Astrocyte of the cerebellum (primary cell): ENCODE measurements at regions not wholly inside any gene's neighbourhood (a gene's known extent, or its start where the extent isn't known, plus 50 kb on each side); places are given as distances from the start of the nearest gene placed in this dataset.
"Not testable (repeated sequence)": the region's sequence is repeated elsewhere in the genome, so short reads cannot be mapped to it uniquely, and the experiment has no call there.

ENCODE experiments used
- DNase-seq: peaks from one replicate; pipeline ENCODE4 v3.0.0-alpha.2; 2011; ENCODE audit warnings: low read depth
- H3K4me3 ChIP-seq: 2 replicates; pipeline ENCODE4 v1.5.1; 2011; ENCODE audit warnings: mild to moderate bottlenecking, low read depth, low read length, moderate library complexity
- in situ Hi-C: cut with HindIII; loops from 2 replicates; pipeline ENCODE4 v1.10.0; 2017; ENCODE audit warnings: low sequenced_read_pairs
- TF ChIP-seq, protein P1 (sequence below): IDR thresholded peaks from 2 replicates; pipeline ENCODE4 v1.5.1; 2012; ENCODE audit warnings: low read length, low read depth, moderate library complexity, mild to moderate bottlenecking; ENCODE audit errors: missing control alignments

DNA sequence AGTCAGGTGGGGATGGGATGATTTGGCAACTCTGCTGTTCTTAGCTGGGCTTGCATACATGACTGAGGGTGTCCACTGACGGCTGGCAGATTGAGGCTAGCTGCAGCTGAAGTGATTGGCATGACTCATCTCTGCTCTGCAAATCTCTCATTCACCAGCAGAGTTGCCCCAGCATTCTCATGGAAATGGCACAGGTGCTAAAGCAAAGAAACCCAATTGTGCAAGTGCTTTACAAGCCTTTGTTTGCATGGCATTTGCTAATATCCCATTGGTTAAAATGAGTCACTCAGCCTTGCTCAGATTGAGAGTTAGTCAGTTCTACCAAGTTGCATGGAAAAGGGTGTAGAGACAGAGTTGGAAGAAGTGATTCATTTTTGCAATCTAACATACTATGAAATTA is 389.7 kb upstream of the FAR2 start:
- no peak for DNase-seq
- in situ Hi-C loops: no loop called here
- H3K4me3 ChIP-seq: no peak overlapping the region
- TF ChIP-seq, protein P1, sequence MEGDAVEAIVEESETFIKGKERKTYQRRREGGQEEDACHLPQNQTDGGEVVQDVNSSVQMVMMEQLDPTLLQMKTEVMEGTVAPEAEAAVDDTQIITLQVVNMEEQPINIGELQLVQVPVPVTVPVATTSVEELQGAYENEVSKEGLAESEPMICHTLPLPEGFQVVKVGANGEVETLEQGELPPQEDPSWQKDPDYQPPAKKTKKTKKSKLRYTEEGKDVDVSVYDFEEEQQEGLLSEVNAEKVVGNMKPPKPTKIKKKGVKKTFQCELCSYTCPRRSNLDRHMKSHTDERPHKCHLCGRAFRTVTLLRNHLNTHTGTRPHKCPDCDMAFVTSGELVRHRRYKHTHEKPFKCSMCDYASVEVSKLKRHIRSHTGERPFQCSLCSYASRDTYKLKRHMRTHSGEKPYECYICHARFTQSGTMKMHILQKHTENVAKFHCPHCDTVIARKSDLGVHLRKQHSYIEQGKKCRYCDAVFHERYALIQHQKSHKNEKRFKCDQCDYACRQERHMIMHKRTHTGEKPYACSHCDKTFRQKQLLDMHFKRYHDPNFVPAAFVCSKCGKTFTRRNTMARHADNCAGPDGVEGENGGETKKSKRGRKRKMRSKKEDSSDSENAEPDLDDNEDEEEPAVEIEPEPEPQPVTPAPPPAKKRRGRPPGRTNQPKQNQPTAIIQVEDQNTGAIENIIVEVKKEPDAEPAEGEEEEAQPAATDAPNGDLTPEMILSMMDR: no peak

DNA sequence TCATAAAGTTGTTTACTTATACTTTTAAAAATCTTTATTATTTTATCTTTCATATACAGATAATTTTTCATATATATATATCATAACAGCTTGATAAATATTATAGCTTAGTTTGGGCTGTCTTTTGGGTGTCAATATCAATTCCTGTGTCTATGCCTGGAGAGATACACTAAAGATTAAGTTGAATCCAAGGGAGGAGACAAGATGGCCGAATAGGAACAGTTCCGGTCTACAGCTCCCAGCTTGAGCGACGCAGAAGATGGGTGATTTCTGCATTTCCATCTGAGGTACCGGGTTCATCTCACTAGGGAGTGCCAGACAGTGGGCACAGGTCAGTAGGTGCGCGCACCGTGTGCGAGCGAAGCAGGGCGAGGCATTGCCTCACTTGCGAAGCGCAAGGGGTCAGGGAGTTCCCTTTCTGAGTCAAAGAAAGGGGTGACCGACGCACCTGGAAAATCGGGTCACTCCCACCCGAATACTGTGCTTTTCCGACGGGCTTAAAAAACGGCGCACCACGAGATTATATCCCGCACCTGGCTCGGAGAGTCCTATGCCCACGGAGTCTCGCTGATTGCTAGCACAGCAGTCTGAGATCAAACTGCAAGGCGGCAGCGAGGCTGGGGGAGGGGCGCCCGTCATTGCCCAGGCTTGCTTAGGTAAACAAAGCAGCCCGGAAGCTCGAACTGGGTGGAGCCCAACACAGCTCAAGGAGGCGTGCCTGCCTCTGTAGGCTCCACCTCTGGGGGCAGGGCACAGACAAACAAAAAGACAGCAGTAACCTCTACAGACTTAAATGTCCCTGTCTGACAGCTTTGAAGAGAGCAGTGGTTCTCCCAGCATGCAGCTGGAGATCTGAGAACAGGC is 388.8 kb upstream of the FAR2 start:
- in situ Hi-C loops: not testable (repeated sequence)

DNA sequence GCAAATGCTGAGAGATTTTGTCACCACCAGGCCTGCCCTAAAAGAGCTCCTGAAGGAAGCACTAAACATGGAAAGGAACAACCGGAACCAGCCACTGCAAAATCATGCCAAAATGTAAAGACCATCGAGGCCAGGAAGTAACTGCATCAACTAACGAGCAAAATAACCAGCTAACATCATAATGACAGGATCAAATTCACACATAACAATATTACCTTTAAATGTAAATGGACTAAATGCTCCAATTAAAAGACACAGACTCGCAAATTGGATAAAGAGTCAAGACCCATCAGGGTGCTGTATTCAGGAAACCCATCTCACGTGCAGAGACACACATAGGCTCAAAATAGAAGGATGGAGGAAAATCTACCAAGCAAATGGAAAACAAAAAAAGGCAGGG is 387.2 kb upstream of the FAR2 start:
- DNase-seq, H3K4me3 ChIP-seq, in situ Hi-C loops: not testable (repeated sequence)

More for the DNA sequence above, 388.8 kb upstream of the FAR2 start:
- H3K4me3 ChIP-seq, DNase-seq: not testable (repeated sequence)

DNA sequence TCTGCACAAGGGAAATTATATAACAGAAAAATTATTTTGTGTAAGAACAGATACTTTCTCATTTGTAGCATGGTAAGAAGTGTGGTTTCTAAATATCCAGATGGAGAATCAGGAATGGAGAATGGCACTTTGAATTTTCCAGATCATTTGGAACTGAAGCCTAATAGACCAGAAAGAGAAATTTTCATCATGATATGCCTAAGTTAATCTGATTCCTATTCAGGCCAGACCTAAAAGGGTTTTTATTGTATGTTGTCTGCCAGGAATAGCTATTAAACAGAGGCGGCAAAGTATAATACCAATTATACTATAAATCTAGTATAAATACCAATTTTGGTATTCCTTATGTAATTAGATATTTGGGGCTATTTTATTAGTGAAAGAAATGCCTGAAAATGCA is 382.7 kb upstream of the FAR2 start:
- in situ Hi-C loops: no loop called here
- H3K4me3 ChIP-seq: no peak overlapping the region
- TF ChIP-seq, protein P1: no peak
- no peak for DNase-seq

DNA sequence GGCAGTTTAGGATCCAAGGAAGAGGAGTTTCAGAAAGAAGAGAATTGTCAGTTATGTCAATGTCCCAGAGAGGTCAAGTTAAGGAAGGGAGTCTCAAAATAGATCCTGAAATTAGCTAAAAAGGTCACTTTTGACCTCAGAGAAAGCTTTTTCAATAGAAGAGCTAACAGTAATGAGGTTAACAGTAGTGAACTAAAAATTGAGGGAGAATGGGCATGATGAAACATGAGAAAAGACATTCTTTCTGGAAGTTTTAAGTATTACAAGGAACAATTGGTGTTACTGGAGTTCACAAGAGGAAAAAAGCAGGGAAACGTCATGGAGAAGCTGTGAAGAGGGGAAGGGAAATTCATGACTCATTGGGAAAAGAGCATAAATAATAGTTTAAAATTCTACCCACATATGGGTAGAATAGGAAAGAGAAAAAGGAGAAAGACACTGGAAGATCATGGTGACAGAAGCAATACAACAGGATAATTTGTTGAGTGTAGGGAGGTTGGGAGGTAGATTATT is 381.2 kb upstream of the FAR2 start:
- TF ChIP-seq, protein P1: no peak
- H3K4me3 ChIP-seq: no peak overlapping the region
- in situ Hi-C loops: no loop called here
- no peak for DNase-seq

DNA sequence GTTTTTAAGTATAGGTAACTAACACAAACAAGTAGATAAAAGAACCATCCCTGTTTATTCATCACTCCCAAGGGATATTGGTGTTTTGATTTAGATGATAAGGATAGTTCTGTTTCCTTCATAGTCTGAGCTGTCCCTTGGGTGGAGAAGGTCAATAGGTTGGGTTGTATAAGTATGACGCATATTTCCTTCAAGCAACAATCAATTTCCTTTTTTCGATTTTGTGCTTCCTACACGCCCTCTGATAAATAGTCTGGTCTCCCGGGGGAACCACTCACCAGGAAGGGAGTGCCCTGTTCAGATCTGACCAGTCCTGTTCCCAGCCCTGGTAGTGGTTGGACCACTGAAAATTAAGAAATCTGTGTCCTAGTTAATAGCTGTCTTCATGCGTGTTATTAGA is 378.8 kb upstream of the FAR2 start:
- in situ Hi-C loops: no loop called here
- TF ChIP-seq, protein P1: no peak
- DNase-seq: no peak
- no peak overlapping the region for H3K4me3 ChIP-seq

DNA sequence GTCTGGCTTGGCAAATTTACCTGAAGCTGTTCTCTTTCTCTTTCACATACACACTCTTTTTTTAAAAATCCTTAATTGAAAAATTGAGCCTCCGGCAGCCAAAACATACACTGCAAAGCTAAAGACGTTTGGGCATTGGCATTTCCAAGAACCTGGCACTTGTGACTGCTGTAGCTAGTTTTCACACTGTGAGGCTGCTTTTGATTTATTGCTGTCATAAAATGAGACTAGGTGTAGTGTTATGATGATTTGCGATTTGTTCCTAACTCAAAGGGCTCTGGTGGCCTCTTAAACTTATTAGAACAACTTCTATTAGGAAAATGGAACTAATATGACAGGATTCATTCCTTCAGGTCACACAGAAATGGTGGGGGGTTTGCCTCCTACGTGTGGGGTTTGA is 377.1 kb upstream of the FAR2 start:
- DNase-seq: no peak
- in situ Hi-C loops: no loop called here
- no peak overlapping the region for H3K4me3 ChIP-seq
- TF ChIP-seq, protein P1: no peak
